PC-3 (cell line): ENCODE measurements at regions not wholly inside any gene's neighbourhood (a gene's known extent, or its start where the extent isn't known, plus 50 kb on each side); places are given as distances from the start of the nearest gene placed in this dataset.
"Not testable (repeated sequence)": the region's sequence is repeated elsewhere in the genome, so short reads cannot be mapped to it uniquely, and the experiment has no call there.

Source experiments
- ATAC-seq: fragments of 200-7000 bp; cut with Tn5 transposase; 2 replicates; pipeline ENCODE4 v1.9.1; 2020; ENCODE audit warnings: mild to moderate bottlenecking, moderate library complexity
- BruUV-seq: library from RNA; stranded (reverse); fragments of 400-500 nt; replicated peaks from 2 replicates; lab custom pipeline; 2021; lab: Mats Ljungman, UMichigan
- CTCF ChIA-PET: fragments of 300-600 bp; sonication (Branson Sonifier 250); formaldehyde crosslinking; loops from one replicate; lab custom pipeline; 2022; ENCODE audit warnings: antibody characterized with exemption; lab: Charles Lee
- POLR2A ChIA-PET: fragments of 300-600 bp; sonication (Branson Sonifier 250); formaldehyde crosslinking; loops from one replicate; lab custom pipeline; 2022; ENCODE audit warnings: antibody characterized with exemption; ENCODE audit not compliant: unreplicated experiment; lab: Charles Lee
- DNase-seq: peaks from one replicate; pipeline ENCODE4 v3.0.0-alpha.2; 2015
- H2AFZ ChIP-seq: fragments of 300-600 bp; sonication (generic); 2 replicates; pipeline ENCODE4 v1.6.0; 2016; ENCODE audit warnings: antibody characterized with exemption, low read length
- H3F3A ChIP-seq: fragments of 300-600 bp; sonication (generic); one replicate; pipeline ENCODE4 v1.6.0; 2017; ENCODE audit warnings: antibody characterized with exemption, low read length, control low read depth, mild to moderate bottlenecking; ENCODE audit not compliant: unreplicated experiment
- H3K27ac ChIP-seq: fragments of 300-600 bp; sonication (generic); 2 replicates; pipeline ENCODE4 v1.5.1; 2016; ENCODE audit warnings: mild to moderate bottlenecking, low read length
- H3K27me3 ChIP-seq: fragments of 300-600 bp; sonication (generic); 2 replicates; pipeline ENCODE4 v1.6.1; 2016; ENCODE audit warnings: low read length, mixed read lengths
- H3K36me3 ChIP-seq: fragments of 300-600 bp; sonication (generic); 2 replicates; pipeline ENCODE4 v1.6.1; 2016; ENCODE audit warnings: low read depth, mixed run types, low read length, mixed read lengths
- H3K4me1 ChIP-seq: fragments of 300-600 bp; sonication (generic); 2 replicates; pipeline ENCODE4 v1.5.1; 2016; ENCODE audit warnings: low read length; ENCODE audit not compliant: insufficient read depth
- H3K4me2 ChIP-seq: fragments of 300-600 bp; sonication (generic); 2 replicates; pipeline ENCODE4 v1.6.0; 2016; ENCODE audit warnings: low read length
- H3K4me3 ChIP-seq: fragments of 300-600 bp; sonication (generic); 2 replicates; pipeline ENCODE4 v1.5.1; 2016; ENCODE audit warnings: mild to moderate bottlenecking, low read length, mixed read lengths
- H3K79me2 ChIP-seq: fragments of 300-600 bp; sonication (generic); 2 replicates; pipeline ENCODE4 v1.6.1; 2017; ENCODE audit warnings: low read length, mixed read lengths
- H3K9ac ChIP-seq: fragments of 300-600 bp; sonication (generic); 2 replicates; pipeline ENCODE4 v1.6.0; 2016; ENCODE audit warnings: mild to moderate bottlenecking, low read length
- H3K9me2 ChIP-seq: fragments of 300-600 bp; sonication (generic); replicated peaks from 2 replicates; pipeline ENCODE4 v1.6.1; 2016; ENCODE audit warnings: mixed run types, low read length, mixed read lengths
- H3K9me3 ChIP-seq: fragments of 300-600 bp; sonication (generic); 2 replicates; pipeline ENCODE4 v1.6.1; 2016; ENCODE audit warnings: low read length, mixed read lengths
- H4K20me1 ChIP-seq: fragments of 300-600 bp; sonication (generic); 2 replicates; pipeline ENCODE4 v1.6.1; 2016; ENCODE audit warnings: low read length, mixed read lengths
- intact Hi-C: fragments of 100-400 bp; cut with micrococcal nuclease; formaldehyde crosslinking; loops from 2 replicates; pipeline ENCODE4 v1.9.0; 2023

GRCh38 chr21:9039520-9040365 is 1481.6 kb upstream of the TPTE start:
- DNase-seq, H3K4me3 ChIP-seq, H3K4me2 ChIP-seq, intact Hi-C loops, H3K4me1 ChIP-seq, H3K9me3 ChIP-seq, H3F3A ChIP-seq, H3K36me3 ChIP-seq, ATAC-seq, H2AFZ ChIP-seq, H3K79me2 ChIP-seq, H3K9me2 ChIP-seq, H4K20me1 ChIP-seq, CTCF ChIA-PET, POLR2A ChIA-PET, H3K9ac ChIP-seq, BruUV-seq, H3K27ac ChIP-seq, H3K27me3 ChIP-seq: not testable (repeated sequence)

- not testable (repeated sequence) for H2AFZ ChIP-seq
These were observed 1481.0 kb upstream of the TPTE start for GRCh38 chr21:9040406-9040805.

GRCh38 chr21:9041175-9041948 is 1480.0 kb upstream of the TPTE start:
- CTCF ChIA-PET, intact Hi-C loops, POLR2A ChIA-PET, H4K20me1 ChIP-seq, H3K79me2 ChIP-seq, H3K9ac ChIP-seq, DNase-seq, H3K4me2 ChIP-seq, H3K9me3 ChIP-seq, H3F3A ChIP-seq, ATAC-seq, H3K4me3 ChIP-seq, H2AFZ ChIP-seq, H3K36me3 ChIP-seq, H3K27ac ChIP-seq, BruUV-seq, H3K9me2 ChIP-seq, H3K4me1 ChIP-seq, H3K27me3 ChIP-seq: not testable (repeated sequence)

More at GRCh38 chr21:9040406-9040805, 1481.0 kb upstream of the TPTE start:
- H3K4me2 ChIP-seq, H3K4me1 ChIP-seq, DNase-seq, H3F3A ChIP-seq, H3K4me3 ChIP-seq, H3K9me2 ChIP-seq, H3K36me3 ChIP-seq, H3K79me2 ChIP-seq, ATAC-seq, H4K20me1 ChIP-seq, BruUV-seq, H3K27me3 ChIP-seq, H3K9me3 ChIP-seq, POLR2A ChIA-PET, H3K27ac ChIP-seq, H3K9ac ChIP-seq, CTCF ChIA-PET, intact Hi-C loops: not testable (repeated sequence)

GRCh38 chr21:9043089-9043488 is 1478.3 kb upstream of the TPTE start:
- H3K27ac ChIP-seq, H4K20me1 ChIP-seq, H3K79me2 ChIP-seq, H3K4me1 ChIP-seq, BruUV-seq, DNase-seq, H3K9me3 ChIP-seq, H3K36me3 ChIP-seq, H2AFZ ChIP-seq, H3K4me3 ChIP-seq, H3K27me3 ChIP-seq, intact Hi-C loops, CTCF ChIA-PET, POLR2A ChIA-PET, H3K9me2 ChIP-seq, H3F3A ChIP-seq, H3K4me2 ChIP-seq, H3K9ac ChIP-seq: not testable (repeated sequence)
- peak; percentile 67 for ATAC-seq

- H3K4me2 ChIP-seq, H3K9me2 ChIP-seq, H2AFZ ChIP-seq, ATAC-seq, CTCF ChIA-PET, H3K4me1 ChIP-seq, BruUV-seq, POLR2A ChIA-PET, H3K9me3 ChIP-seq, H3K79me2 ChIP-seq, H3F3A ChIP-seq, H3K27ac ChIP-seq, H3K36me3 ChIP-seq, H4K20me1 ChIP-seq, H3K4me3 ChIP-seq, H3K9ac ChIP-seq, intact Hi-C loops, H3K27me3 ChIP-seq, DNase-seq: not testable (repeated sequence)
These were observed 1474.5 kb upstream of the TPTE start for GRCh38 chr21:9046870-9047269.

GRCh38 chr21:9067515-9067914 is 1453.9 kb upstream of the TPTE start:
- H3K9ac ChIP-seq, intact Hi-C loops, DNase-seq, H3K4me3 ChIP-seq, H3F3A ChIP-seq, CTCF ChIA-PET, ATAC-seq, H3K27me3 ChIP-seq, H3K9me3 ChIP-seq, H4K20me1 ChIP-seq, H2AFZ ChIP-seq, H3K9me2 ChIP-seq, H3K4me1 ChIP-seq, H3K36me3 ChIP-seq, H3K79me2 ChIP-seq, H3K4me2 ChIP-seq, POLR2A ChIA-PET, H3K27ac ChIP-seq: not testable (repeated sequence)
- BruUV-seq, result TSS peak; percentile 27
